Thoracic aorta (tissue), 2 donors: ENCODE measurements at regions not wholly inside any gene's neighbourhood (a gene's known extent, or its start where the extent isn't known, plus 50 kb on each side); places are given as distances from the start of the nearest gene placed in this dataset.

Source experiments
- ATAC-seq: fragments of 150-250 bp; one replicate; pipeline ENCODE4 v1.8.0; 2017; ENCODE audit warnings: low read depth; ENCODE audit not compliant: insufficient number of reproducible peaks, low FRiP score
- DNase-seq: peaks from one replicate; pipeline ENCODE4 v3.0.0-alpha.2; 2020; ENCODE audit warnings: low spot score
- H3K27ac ChIP-seq, 2 donors: fragments of 200-600 bp; sonication (generic); 1 replicate in 1 of 2; 2 replicates in 1 of 2; pipeline ENCODE4 v1.5.1; 2016; ENCODE audit warnings: mild to moderate bottlenecking in 2 of 2, moderate library complexity in 2 of 2
- H3K27me3 ChIP-seq: fragments of 200-600 bp; sonication (generic); replicated peaks from 2 replicates; pipeline ENCODE4 v1.6.0; 2016; ENCODE audit warnings: mild to moderate bottlenecking; ENCODE audit not compliant: insufficient read depth
- H3K36me3 ChIP-seq: fragments of 200-600 bp; sonication (generic); one replicate; pipeline ENCODE4 v1.5.1; 2016
- H3K4me1 ChIP-seq, 2 donors: fragments of 200-600 bp; sonication (generic); 1 replicate in 1 of 2; 2 replicates in 1 of 2; pipeline versions ENCODE4 v1.5.1 to v1.6.0; 2016; ENCODE audit warnings: low read depth in 2 of 2, mild to moderate bottlenecking in 1 of 2; ENCODE audit not compliant: control insufficient read depth in 1 of 2
- H3K4me3 ChIP-seq: fragments of 200-600 bp; sonication (generic); 2 replicates; pipeline ENCODE4 v1.5.1; 2016; ENCODE audit warnings: mild to moderate bottlenecking
- H3K9me3 ChIP-seq: fragments of 200-600 bp; sonication (generic); 2 replicates; pipeline ENCODE4 v1.5.1; 2016
- CTCF ChIP-seq: fragments of 200-600 bp; sonication (generic); IDR thresholded peaks from one replicate; pipeline ENCODE4 v1.5.1; 2019; ENCODE audit warnings: antibody characterized with exemption

GRCh38 chr10:24150853-24151252 is 58.1 kb upstream of the KIAA1217 start:
- Histone ChIP-seq H3K9me3 (no peaks in the 10 kb centered on the region), H3K36me3 (no peaks in the 10 kb centered on the region), H3K4me1 (no peaks in the 10 kb centered on the region), H3K4me3 (no peak overlapping the region), H3K27me3 (no peaks in the 10 kb centered on the region), H3K27ac (no peak overlapping the region)
- no peak for DNase-seq
- ATAC-seq = no peak
- no peak for TF ChIP-seq CTCF

GRCh38 chr10:24152270-24152669 is 56.7 kb upstream of the KIAA1217 start:
- H3K4me1 ChIP-seq = no peaks in the 10 kb centered on the region
- DNase-seq (no peak), ATAC-seq (no peak)
- H3K27ac ChIP-seq = no peak overlapping the region
- H3K9me3 ChIP-seq = no peaks in the 10 kb centered on the region
- H3K27me3 ChIP-seq = no peaks in the 10 kb centered on the region
- no peak overlapping the region for H3K4me3 ChIP-seq
- no peak for TF ChIP-seq CTCF
- no peaks in the 10 kb centered on the region for H3K36me3 ChIP-seq

- DNase-seq (no peak), ATAC-seq (no peak)
- no peaks in the 10 kb centered on the region for H3K27me3 ChIP-seq
- no peaks in the 10 kb centered on the region for H3K4me1 ChIP-seq
- no peaks in the 10 kb centered on the region for H3K36me3 ChIP-seq
- no peak overlapping the region for H3K27ac ChIP-seq
- no peak overlapping the region for H3K4me3 ChIP-seq
- H3K9me3 ChIP-seq = no peaks in the 10 kb centered on the region
- TF ChIP-seq CTCF = no peak
Observed at GRCh38 chr10:24153031-24153430, 55.9 kb upstream of the KIAA1217 start.

GRCh38 chr10:24153537-24153936 is 55.4 kb upstream of the KIAA1217 start:
- ATAC-seq = no peak
- TF ChIP-seq CTCF = no peak
- Histone ChIP-seq H3K4me1 (no peaks in the 10 kb centered on the region), H3K9me3 (no peaks in the 10 kb centered on the region), H3K27me3 (no peaks in the 10 kb centered on the region), H3K36me3 (no peaks in the 10 kb centered on the region), H3K27ac (no peak overlapping the region), H3K4me3 (no peak overlapping the region)
- DNase-seq = no peak

- Histone ChIP-seq H3K9me3 (no peaks in the 10 kb centered on the region), H3K4me1 (no peaks in the 10 kb centered on the region)
- no peak for TF ChIP-seq CTCF
Observed at GRCh38 chr10:24156686-24157085, 52.3 kb upstream of the KIAA1217 start.

More at GRCh38 chr10:24156686-24157085, 52.3 kb upstream of the KIAA1217 start:
- Histone ChIP-seq H3K27me3 (no peaks in the 10 kb centered on the region), H3K4me3 (no peak overlapping the region), H3K36me3 (no peaks in the 10 kb centered on the region), H3K27ac (no peak overlapping the region)
- DNase-seq = no peak
- ATAC-seq = no peak
